D721Med (cell line): ENCODE measurements at regions not wholly inside any gene's neighbourhood (a gene's known extent, or its start where the extent isn't known, plus 50 kb on each side); places are given as distances from the start of the nearest gene placed in this dataset.

Experiments
- DNase-seq: peaks from one replicate; pipeline ENCODE4 v3.0.0; 2011; ENCODE audit warnings: low spot score; ENCODE audit not compliant: insufficient read length
- FAIRE-seq: peaks from 2 replicates; lab custom pipeline; 2011; peaks lifted over from hg19 to GRCh38; lab: Jason Lieb, UNC
- TF ChIP-seq, protein P1 (sequence below): IDR thresholded peaks from 2 replicates; pipeline ENCODE4 v1.5.1; 2012; ENCODE audit warnings: mild to moderate bottlenecking, control low read depth; ENCODE audit not compliant: insufficient read depth; ENCODE audit errors: missing control alignments

DNA sequence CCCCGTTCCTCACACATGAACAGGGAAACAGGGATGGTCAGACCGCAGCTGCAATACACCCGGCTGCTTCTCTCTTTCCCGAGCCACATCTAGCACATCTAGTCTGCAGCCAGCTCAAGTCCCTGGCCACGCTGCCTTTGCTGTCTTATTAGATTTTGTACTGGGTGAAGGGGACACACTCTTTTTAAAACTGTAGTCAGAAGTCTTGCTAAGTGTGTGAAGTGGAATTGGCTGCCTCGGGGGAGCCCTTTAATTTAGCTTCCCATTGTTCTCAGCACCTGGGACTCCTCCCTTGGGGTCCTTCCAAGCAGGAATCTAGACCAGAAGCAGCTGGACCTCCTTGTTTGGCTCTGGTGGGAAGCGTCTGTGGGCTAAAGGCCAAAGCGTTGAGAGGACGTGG lies 420.0 kb downstream of the CTTN start:
- FAIRE-seq (no peak), DNase-seq (no peak)
- TF ChIP-seq, protein P1, sequence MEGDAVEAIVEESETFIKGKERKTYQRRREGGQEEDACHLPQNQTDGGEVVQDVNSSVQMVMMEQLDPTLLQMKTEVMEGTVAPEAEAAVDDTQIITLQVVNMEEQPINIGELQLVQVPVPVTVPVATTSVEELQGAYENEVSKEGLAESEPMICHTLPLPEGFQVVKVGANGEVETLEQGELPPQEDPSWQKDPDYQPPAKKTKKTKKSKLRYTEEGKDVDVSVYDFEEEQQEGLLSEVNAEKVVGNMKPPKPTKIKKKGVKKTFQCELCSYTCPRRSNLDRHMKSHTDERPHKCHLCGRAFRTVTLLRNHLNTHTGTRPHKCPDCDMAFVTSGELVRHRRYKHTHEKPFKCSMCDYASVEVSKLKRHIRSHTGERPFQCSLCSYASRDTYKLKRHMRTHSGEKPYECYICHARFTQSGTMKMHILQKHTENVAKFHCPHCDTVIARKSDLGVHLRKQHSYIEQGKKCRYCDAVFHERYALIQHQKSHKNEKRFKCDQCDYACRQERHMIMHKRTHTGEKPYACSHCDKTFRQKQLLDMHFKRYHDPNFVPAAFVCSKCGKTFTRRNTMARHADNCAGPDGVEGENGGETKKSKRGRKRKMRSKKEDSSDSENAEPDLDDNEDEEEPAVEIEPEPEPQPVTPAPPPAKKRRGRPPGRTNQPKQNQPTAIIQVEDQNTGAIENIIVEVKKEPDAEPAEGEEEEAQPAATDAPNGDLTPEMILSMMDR = no peak

DNA sequence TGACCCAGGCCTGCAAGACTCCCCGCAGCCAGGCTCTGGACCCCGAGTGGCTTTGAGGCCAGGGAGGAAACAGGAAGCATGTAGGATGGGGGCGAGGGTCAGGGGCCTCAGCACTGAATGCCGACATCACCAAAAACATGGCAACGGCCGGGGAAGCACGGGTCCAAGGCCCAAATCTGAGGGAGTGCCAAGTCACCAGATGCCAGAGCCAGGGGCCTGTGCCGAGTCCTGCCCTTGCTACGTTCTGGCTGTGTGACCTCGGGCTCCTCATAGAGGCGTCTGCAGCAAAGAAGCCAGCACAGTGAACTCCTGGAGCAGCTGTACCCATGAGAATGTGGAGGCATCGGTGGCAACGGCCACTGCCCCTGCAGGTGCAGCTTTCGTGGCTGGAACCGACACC lies 420.7 kb downstream of the CTTN start:
- no peak for FAIRE-seq
- no peak for DNase-seq
- TF ChIP-seq, protein P1 = no peak

DNA sequence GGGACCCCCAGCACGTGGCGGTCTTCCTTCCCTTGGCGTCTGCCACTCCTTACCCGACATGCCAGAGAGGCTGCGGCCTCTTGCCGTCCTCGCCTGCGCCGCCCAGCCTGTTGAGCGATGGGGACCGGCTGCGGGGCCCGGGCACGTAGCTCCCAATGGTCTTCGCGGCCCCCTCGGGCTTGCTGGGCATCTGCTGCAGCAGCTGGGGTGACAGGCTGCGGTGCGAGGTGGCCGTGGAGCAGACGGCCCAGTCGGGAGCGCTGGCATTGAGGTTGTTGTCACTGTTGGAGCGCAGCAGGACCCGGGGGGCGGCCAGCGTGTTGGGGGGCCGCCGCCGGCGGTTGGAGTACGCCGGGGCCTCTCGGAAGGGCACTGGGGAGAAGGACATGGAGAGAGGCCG lies 422.0 kb downstream of the CTTN start:
- DNase-seq (no peak), FAIRE-seq (no peak)
- TF ChIP-seq, protein P1 = no peak

DNA sequence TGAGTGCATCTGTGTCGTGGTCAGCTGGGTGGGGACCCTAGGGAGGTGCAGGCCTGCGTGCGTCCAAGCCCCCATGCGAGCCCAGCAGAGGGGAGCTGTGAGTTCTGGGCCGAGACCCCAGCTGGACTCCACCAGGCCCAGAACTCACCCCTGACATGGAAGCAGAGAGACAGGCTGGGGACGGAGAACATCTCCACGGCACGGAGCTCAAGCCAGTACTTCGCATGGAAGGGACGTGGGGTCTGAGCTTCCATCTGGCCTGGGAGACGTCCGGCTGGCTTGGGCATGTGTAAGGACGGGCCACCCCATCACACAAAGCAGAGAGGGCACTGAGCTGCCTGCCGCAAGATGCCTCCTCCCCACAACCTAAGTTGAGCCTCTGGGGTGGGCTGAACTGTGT lies 422.4 kb downstream of the CTTN start:
- FAIRE-seq (no peak), DNase-seq (no peak)
- TF ChIP-seq, protein P1 = no peak

DNA sequence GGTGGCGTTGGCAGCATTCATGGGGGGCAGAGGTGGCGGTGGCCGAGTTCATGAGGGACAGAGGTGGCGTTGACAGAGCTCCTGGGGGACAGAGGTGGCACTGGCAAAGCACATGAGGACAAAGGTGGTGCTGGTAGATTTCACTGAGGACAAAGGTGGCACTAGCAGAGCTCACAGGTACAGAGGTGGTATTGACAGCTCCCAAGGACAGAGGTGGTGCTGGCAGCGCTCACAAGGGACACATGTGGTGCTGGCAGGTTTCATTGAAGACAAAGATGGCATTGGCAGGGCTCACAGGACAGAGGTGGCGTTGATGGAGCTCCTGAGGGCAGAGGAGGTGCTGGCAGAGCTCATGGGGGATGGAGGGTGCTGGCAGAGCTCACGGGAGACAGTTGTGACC lies 425.4 kb downstream of the CTTN start:
- DNase-seq (no peak), FAIRE-seq (no peak)
- TF ChIP-seq, protein P1 = no peak

DNA sequence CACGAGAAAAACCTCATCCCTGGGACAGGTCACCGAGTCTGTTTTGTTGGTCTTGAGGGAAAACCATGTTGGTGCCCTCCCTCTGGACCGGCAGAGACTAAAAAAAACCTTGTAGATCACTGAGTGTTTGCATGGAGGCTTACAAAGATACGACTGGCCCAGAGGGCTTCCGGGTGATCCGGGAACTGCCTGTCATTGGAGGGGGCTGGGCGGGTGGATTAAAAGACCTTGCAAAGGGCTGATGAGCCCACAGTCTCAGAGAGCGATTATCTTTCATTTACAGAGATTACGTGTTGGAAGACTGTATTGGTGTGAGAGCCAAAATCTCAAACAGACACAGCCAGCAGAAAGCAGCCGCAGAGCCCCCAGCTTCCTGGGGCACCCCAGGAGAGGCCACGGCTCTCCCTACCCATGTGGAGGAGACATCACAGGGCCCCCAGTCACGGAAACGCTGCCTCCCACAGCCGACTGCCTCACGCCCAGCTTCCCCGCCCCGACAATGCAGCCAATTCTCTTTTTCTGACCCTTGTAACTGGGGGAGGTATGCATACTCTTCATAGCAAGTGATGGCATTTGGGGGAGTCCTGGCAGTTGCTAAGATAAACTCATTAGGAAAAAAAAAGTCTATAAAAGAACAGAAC lies 426.4 kb downstream of the CTTN start:
- no peak for FAIRE-seq
- DNase-seq = no peak
- TF ChIP-seq, protein P1 = no peak

DNA sequence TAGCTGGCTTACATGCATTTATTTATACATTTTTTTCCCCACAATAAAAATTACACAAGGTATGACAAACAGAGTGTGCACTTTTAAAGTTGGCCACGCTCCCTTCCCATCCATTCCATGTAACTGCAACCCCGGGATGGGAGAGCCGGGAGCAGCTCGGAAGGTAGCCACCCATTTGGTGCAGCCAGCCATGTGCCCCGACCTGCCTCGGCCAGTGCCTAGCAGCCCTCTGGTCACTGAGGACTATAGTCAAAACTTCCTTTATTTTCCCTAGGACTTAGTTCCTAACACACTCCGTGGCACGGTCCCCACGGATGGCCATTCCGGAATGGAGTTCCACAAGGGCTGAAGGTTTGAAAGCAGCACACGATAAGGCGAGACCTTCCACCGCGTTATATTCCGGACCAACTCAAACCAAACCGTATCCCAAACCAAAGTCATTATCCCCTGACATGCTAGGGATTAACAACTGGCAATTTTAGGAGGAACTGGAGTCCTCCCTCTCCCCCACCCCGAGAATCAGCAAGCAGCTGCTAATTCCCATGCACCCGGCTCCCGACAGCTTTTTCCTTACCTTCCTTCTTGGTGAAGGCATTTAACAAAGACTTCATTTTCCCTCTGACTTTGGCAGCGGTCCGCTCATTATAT lies 426.4 kb downstream of the SHANK2 start:
- DNase-seq = no peak
- no peak for FAIRE-seq

More for the DNA sequence above, 426.4 kb downstream of the SHANK2 start:
- TF ChIP-seq, protein P1 = no peak
